ENCODE measurements at regions not wholly inside any gene's neighbourhood (a gene's known extent, or its start where the extent isn't known, plus 50 kb on each side); places are given as distances from the start of the nearest gene placed in this dataset.

GRCh38 chr2:133821107-133821760 is 253.0 kb upstream of the NCKAP5 start:
- DNase-seq = no peak
- Mint-ChIP-seq H3K4me1 (no peaks in the 10 kb centered on the region), H3K36me3 (no peaks in the 10 kb centered on the region), H3K9me3 (peaks cover 1% of the 10 kb centered on the region), H3K4me3 (no peak overlapping the region), H3K27me3 (no peaks in the 10 kb centered on the region), H3K27ac (no peak overlapping the region)
- POLR2A ChIA-PET = no interaction called here
- ATAC-seq (ENCODE audit: low read depth) = no peak

- DNase-seq (no peak), ATAC-seq (ENCODE audit: low read depth) (no peak)
- Mint-ChIP-seq H3K36me3 (no peaks in the 10 kb centered on the region), H3K27ac (no peak overlapping the region), H3K4me3 (no peak overlapping the region), H3K27me3 (no peaks in the 10 kb centered on the region), H3K4me1 (no peaks in the 10 kb centered on the region), H3K9me3 (peaks cover 1% of the 10 kb centered on the region)
- POLR2A ChIA-PET = no interaction called here
Measured at GRCh38 chr2:133822517-133823225, 254.4 kb upstream of the NCKAP5 start.

GRCh38 chr2:133823226-133823550 is 254.9 kb upstream of the NCKAP5 start:
- POLR2A ChIA-PET = no interaction called here

GRCh38 chr2:133824869-133825268 is 256.6 kb upstream of the NCKAP5 start:
- Mint-ChIP-seq H3K9me3 (peaks cover under 1% of the 10 kb centered on the region), H3K27ac (no peak overlapping the region), H3K4me3 (no peak overlapping the region), H3K4me1 (no peaks in the 10 kb centered on the region), H3K27me3 (peaks cover 2% of the 10 kb centered on the region), H3K36me3 (no peaks in the 10 kb centered on the region)
- POLR2A ChIA-PET = no interaction called here
- DNase-seq = no peak
- no peak for ATAC-seq (ENCODE audit: low read depth)

More at GRCh38 chr2:133823226-133823550, 254.9 kb upstream of the NCKAP5 start:
- DNase-seq (no peak), ATAC-seq (ENCODE audit: low read depth) (no peak)
- Mint-ChIP-seq H3K9me3 (peaks cover 1% of the 10 kb centered on the region), H3K27me3 (peaks cover 1% of the 10 kb centered on the region), H3K36me3 (no peaks in the 10 kb centered on the region), H3K4me1 (no peaks in the 10 kb centered on the region), H3K4me3 (no peak overlapping the region), H3K27ac (no peak overlapping the region)

- DNase-seq (no peak), ATAC-seq (ENCODE audit: low read depth) (no peak)
- Mint-ChIP-seq H3K36me3 (no peaks in the 10 kb centered on the region), H3K27ac (no peak overlapping the region), H3K4me1 (no peaks in the 10 kb centered on the region), H3K4me3 (no peak overlapping the region), H3K27me3 (peaks cover 2% of the 10 kb centered on the region), H3K9me3 (no peaks in the 10 kb centered on the region)
- POLR2A ChIA-PET = no interaction called here
Measured at GRCh38 chr2:133825778-133826177, 257.5 kb upstream of the NCKAP5 start.

- POLR2A ChIA-PET = no interaction called here
- DNase-seq = no peak
- H3K4me3 Mint-ChIP-seq = no peak overlapping the region
- peaks cover 2% of the 10 kb centered on the region for H3K27me3 Mint-ChIP-seq
- H3K27ac Mint-ChIP-seq = no peak overlapping the region
- no peaks in the 10 kb centered on the region for H3K36me3 Mint-ChIP-seq
- no peak for ATAC-seq (ENCODE audit: low read depth)
- no peaks in the 10 kb centered on the region for H3K9me3 Mint-ChIP-seq
- no peaks in the 10 kb centered on the region for H3K4me1 Mint-ChIP-seq
Measured at GRCh38 chr2:133828913-133829312, 260.6 kb upstream of the NCKAP5 start.

GRCh38 chr2:133829450-133830020 is 261.3 kb upstream of the NCKAP5 start:
- H3K4me1 Mint-ChIP-seq = no peaks in the 10 kb centered on the region
- POLR2A ChIA-PET = no interaction called here
- H3K36me3 Mint-ChIP-seq = no peaks in the 10 kb centered on the region
- ATAC-seq (ENCODE audit: low read depth) (no peak), DNase-seq (no peak)
- no peak overlapping the region for H3K4me3 Mint-ChIP-seq
- H3K27me3 Mint-ChIP-seq = peaks cover 2% of the 10 kb centered on the region
- no peak overlapping the region for H3K27ac Mint-ChIP-seq
- H3K9me3 Mint-ChIP-seq = no peaks in the 10 kb centered on the region

- POLR2A ChIA-PET = no interaction called here
- H3K4me3 Mint-ChIP-seq = no peak overlapping the region
- H3K4me1 Mint-ChIP-seq = no peaks in the 10 kb centered on the region
- no peak overlapping the region for H3K27ac Mint-ChIP-seq
- DNase-seq (no peak), ATAC-seq (ENCODE audit: low read depth) (no peak)
- no peaks in the 10 kb centered on the region for H3K36me3 Mint-ChIP-seq
- H3K9me3 Mint-ChIP-seq = no peaks in the 10 kb centered on the region
- no peaks in the 10 kb centered on the region for H3K27me3 Mint-ChIP-seq
Measured at GRCh38 chr2:133833746-133834145, 265.5 kb upstream of the NCKAP5 start.

GRCh38 chr2:133835821-133836619 is 267.8 kb upstream of the NCKAP5 start:
- no peak for DNase-seq
- Mint-ChIP-seq H3K27ac (no peak overlapping the region), H3K27me3 (no peaks in the 10 kb centered on the region), H3K36me3 (no peaks in the 10 kb centered on the region), H3K4me1 (no peaks in the 10 kb centered on the region), H3K9me3 (no peaks in the 10 kb centered on the region), H3K4me3 (no peak overlapping the region)
- POLR2A ChIA-PET = no interaction called here
- ATAC-seq (ENCODE audit: low read depth) = no peak

GRCh38 chr2:133836691-133837345 is 268.6 kb upstream of the NCKAP5 start:
- Mint-ChIP-seq H3K27me3 (no peaks in the 10 kb centered on the region), H3K4me3 (no peak overlapping the region), H3K4me1 (no peaks in the 10 kb centered on the region), H3K27ac (no peak overlapping the region), H3K36me3 (no peaks in the 10 kb centered on the region), H3K9me3 (no peaks in the 10 kb centered on the region)
- DNase-seq = no peak
- no peak for ATAC-seq (ENCODE audit: low read depth)
- POLR2A ChIA-PET = no interaction called here

GRCh38 chr2:133837441-133838094 is 269.3 kb upstream of the NCKAP5 start:
- no peaks in the 10 kb centered on the region for H3K9me3 Mint-ChIP-seq

GRCh38 chr2:133838642-133839365 is 270.5 kb upstream of the NCKAP5 start:
- ATAC-seq (ENCODE audit: low read depth) (no peak), DNase-seq (no peak)
- POLR2A ChIA-PET = no interaction called here
- Mint-ChIP-seq H3K27ac (no peak overlapping the region), H3K9me3 (no peaks in the 10 kb centered on the region), H3K4me3 (no peak overlapping the region), H3K4me1 (no peaks in the 10 kb centered on the region), H3K36me3 (no peaks in the 10 kb centered on the region), H3K27me3 (no peaks in the 10 kb centered on the region)

More at GRCh38 chr2:133837441-133838094, 269.3 kb upstream of the NCKAP5 start:
- H3K36me3 Mint-ChIP-seq = no peaks in the 10 kb centered on the region
- no peak overlapping the region for H3K4me3 Mint-ChIP-seq
- H3K4me1 Mint-ChIP-seq = no peaks in the 10 kb centered on the region
- POLR2A ChIA-PET = no interaction called here
- DNase-seq = no peak
- no peak for ATAC-seq (ENCODE audit: low read depth)
- H3K27ac Mint-ChIP-seq = no peak overlapping the region
- no peaks in the 10 kb centered on the region for H3K27me3 Mint-ChIP-seq
